SK-N-SH (cell line): ENCODE measurements at regions not wholly inside any gene's neighbourhood (a gene's known extent, or its start where the extent isn't known, plus 50 kb on each side); places are given as distances from the start of the nearest gene placed in this dataset.

Experiments used
- CTCF ChIA-PET: fragments of 300-600, 350-600 bp; formaldehyde crosslinking; extraction: SDS; loops from one replicate; lab custom pipeline; 2021; lab: Yijun Ruan, JAX
- POLR2A ChIA-PET: fragments of 350-600 bp; sonication (Branson Sonifier 250); formaldehyde crosslinking; extraction: SDS; loops from one replicate; lab custom pipeline; 2020; ENCODE audit warnings: antibody characterized with exemption, inconsistent platforms; lab: Yijun Ruan, JAX
- DNase-seq: peaks from one replicate; pipeline ENCODE4 v3.0.0; 2012
- H2AFZ ChIP-seq: fragments of 200-600 bp; sonication (generic); 2 replicates; pipeline ENCODE4 v1.8.1; 2016; ENCODE audit warnings: antibody characterized with exemption, mild to moderate bottlenecking, low read depth
- H3F3A ChIP-seq: fragments of 200-600 bp; sonication (generic); replicated peaks from 2 replicates; pipeline ENCODE3; 2016; ENCODE audit warnings: antibody characterized with exemption, mild to moderate bottlenecking; ENCODE audit not compliant: insufficient read depth
- H3K27ac ChIP-seq, 2 experiments: fragments of 200-500 bp in 1 of 2; fragments of 200-600 bp in 1 of 2; sonication (Bioruptor generic) in 1 of 2; sonication (generic), shearing (Covaris generic) in 1 of 2; 2 replicates each; pipeline versions ENCODE4 v1.5.1 to v1.6.1; 2014 to 2016; ENCODE audit warnings: low read depth in 2 of 2, inconsistent platforms in 1 of 2, low read length in 1 of 2, mild to moderate bottlenecking in 1 of 2, mixed read lengths in 1 of 2
- H3K27me3 ChIP-seq: fragments of 200-600 bp; sonication (generic), shearing (Covaris generic); 2 replicates; pipeline ENCODE4 v1.6.1; 2016; ENCODE audit warnings: mixed run types; ENCODE audit not compliant: insufficient read depth
- H3K36me3 ChIP-seq, 2 experiments: fragments of 200-500 bp in 1 of 2; fragments of 200-600 bp in 1 of 2; sonication (Bioruptor generic) in 1 of 2; sonication (generic) in 1 of 2; replicated peaks in 1 of 2; 2 replicates each; pipeline versions ENCODE3 to v1.5.1; 2014 to 2016; ENCODE audit warnings: low read length in 1 of 2, mild to moderate bottlenecking in 1 of 2; ENCODE audit not compliant: insufficient read depth in 2 of 2, control insufficient read depth in 1 of 2
- H3K4me1 ChIP-seq, 2 experiments: fragments of 200-500 bp in 1 of 2; fragments of 200-600 bp in 1 of 2; sonication (Bioruptor generic) in 1 of 2; sonication (generic), shearing (Covaris generic) in 1 of 2; 2 replicates each; pipeline versions ENCODE4 v1.5.1 to v1.6.1; 2014 to 2016; ENCODE audit warnings: low read depth in 1 of 2, low read length in 1 of 2, mixed run types in 1 of 2; ENCODE audit not compliant: insufficient read depth in 2 of 2, control insufficient read depth in 1 of 2
- H3K4me2 ChIP-seq: fragments of 200-600 bp; sonication (generic), shearing (Covaris generic); 2 replicates; pipeline ENCODE4 v1.6.1; 2017; ENCODE audit warnings: mixed run types
- H3K4me3 ChIP-seq, 2 experiments: fragments of 200-500 bp in 1 of 2; fragments of 200-600 bp in 1 of 2; sonication (Bioruptor generic) in 1 of 2; sonication (generic), shearing (Covaris generic) in 1 of 2; 2 replicates each; pipeline versions ENCODE4 v1.5.1 to v1.8.1; 2014 to 2016; ENCODE audit warnings: low read depth in 2 of 2, inconsistent platforms in 1 of 2, low read length in 1 of 2, mild to moderate bottlenecking in 1 of 2, mixed read lengths in 1 of 2, moderate library complexity in 1 of 2
- H3K79me2 ChIP-seq: fragments of 200-600 bp; sonication (generic); 2 replicates; pipeline ENCODE4 v1.8.1; 2017; ENCODE audit warnings: mild to moderate bottlenecking; ENCODE audit not compliant: insufficient read depth
- H3K9ac ChIP-seq: fragments of 200-600 bp; sonication (generic); 2 replicates; pipeline ENCODE4 v1.6.1; 2017; ENCODE audit warnings: mixed run types
- H3K9me2 ChIP-seq: fragments of 200-600 bp; sonication (generic); 2 replicates; pipeline ENCODE4 v1.6.1; 2017; ENCODE audit warnings: mixed run types
- H3K9me3 ChIP-seq: fragments of 200-600 bp; sonication (generic); 2 replicates; pipeline ENCODE4 v1.6.1; 2017; ENCODE audit warnings: mixed run types, mild to moderate bottlenecking, moderate library complexity
- H4K20me1 ChIP-seq: fragments of 200-600 bp; sonication (generic); 2 replicates; pipeline ENCODE4 v1.6.1; 2017; ENCODE audit warnings: mild to moderate bottlenecking, mixed run types; ENCODE audit not compliant: insufficient read depth
- CHD2 ChIP-seq: fragments of 150-350 bp; IDR thresholded peaks from 2 replicates; pipeline ENCODE4 v1.6.1; 2018; ENCODE audit warnings: low read length; ENCODE audit not compliant: partially characterized antibody
- CTCF ChIP-seq: fragments of 200-600 bp; sonication (generic); IDR thresholded peaks from 2 replicates; pipeline ENCODE4 v1.6.1; 2017; ENCODE audit warnings: antibody characterized with exemption, mild to moderate bottlenecking, moderate library complexity
- ELF1 ChIP-seq: IDR thresholded peaks from 2 replicates; pipeline ENCODE4 v1.4.0; 2012
- EP300 ChIP-seq, 2 experiments: IDR thresholded peaks; 2 replicates each; pipeline versions ENCODE4 v1.4.0 to v1.6.1; 2012; ENCODE audit warnings: borderline replicate concordance in 1 of 2, low read depth in 1 of 2, low read length in 1 of 2
- FOXJ3 ChIP-seq: sonication (generic); formaldehyde crosslinking; IDR thresholded peaks from 2 replicates; pipeline ENCODE4 v1.5.1; 2020; ENCODE audit warnings: mild to moderate bottlenecking, missing genetic modification reagents
- GABPA ChIP-seq: IDR thresholded peaks from 2 replicates; pipeline ENCODE4 v1.4.0; 2012; ENCODE audit warnings: low read depth, mild to moderate bottlenecking
- GATA2 ChIP-seq: sonication (generic); formaldehyde crosslinking; IDR thresholded peaks from 2 replicates; pipeline ENCODE4 v1.5.0; 2020; ENCODE audit warnings: mild to moderate bottlenecking, missing genetic modification reagents
- JUND ChIP-seq: IDR thresholded peaks from 2 replicates; pipeline ENCODE4 v1.4.0; 2012
- MAX ChIP-seq: IDR thresholded peaks from 2 replicates; pipeline ENCODE4 v1.4.0; 2012; ENCODE audit warnings: low read depth
- MEF2A ChIP-seq: IDR thresholded peaks from 2 replicates; pipeline ENCODE4 v1.4.0; 2012; ENCODE audit warnings: low read depth, borderline replicate concordance
- PBX3 ChIP-seq: IDR thresholded peaks from 2 replicates; pipeline ENCODE4; 2012
- RAD21 ChIP-seq: IDR thresholded peaks from 2 replicates; pipeline ENCODE4 v1.6.1; 2012; ENCODE audit warnings: mild to moderate bottlenecking, low read length
- RCOR1 ChIP-seq: fragments of 150-350 bp; IDR thresholded peaks from 2 replicates; pipeline ENCODE4 v1.6.1; 2017; ENCODE audit warnings: antibody characterized with exemption, low read length
- REST ChIP-seq: IDR thresholded peaks from 2 replicates; pipeline ENCODE4 v1.6.1; 2012; ENCODE audit warnings: mild to moderate bottlenecking, low read depth, low read length, moderate library complexity
- RFX5 ChIP-seq: IDR thresholded peaks from 2 replicates; pipeline ENCODE4 v1.6.1; 2012; ENCODE audit warnings: mild to moderate bottlenecking, improper control_type of control experiment, low read length
- TAF1 ChIP-seq: IDR thresholded peaks from 2 replicates; pipeline ENCODE4 v1.6.1; 2012; ENCODE audit warnings: low read depth, mild to moderate bottlenecking, low read length, moderate library complexity, borderline replicate concordance
- TCF12 ChIP-seq: IDR thresholded peaks from 2 replicates; pipeline ENCODE4 v1.4.0; 2012
- TEAD4 ChIP-seq: IDR thresholded peaks from 2 replicates; pipeline ENCODE4 v1.4.0; 2012; ENCODE audit warnings: mild to moderate bottlenecking, borderline replicate concordance; ENCODE audit not compliant: insufficient read depth
- USF1 ChIP-seq: IDR thresholded peaks from 2 replicates; pipeline ENCODE4 v1.4.0; 2012; ENCODE audit warnings: low read depth, borderline replicate concordance
- ZBTB33 ChIP-seq: IDR thresholded peaks from 2 replicates; pipeline ENCODE4 v1.4.0; 2012; ENCODE audit warnings: low read depth, borderline replicate concordance
- WGBS: methylation state at CpG from one replicate; pipeline ENCODE4 v1.1.6; 2017; ENCODE audit warnings: low lambda C conversion rate; 5-methylcytosine and 5-hydroxymethylcytosine counted together

GRCh38 chr3:59515966-59516365 is 466.1 kb upstream of the CFAP20DC start:
- no peak for DNase-seq
- no peaks in the 10 kb centered on the region for H3K4me1 ChIP-seq
- H3K36me3 ChIP-seq: no peaks in the 10 kb centered on the region
- WGBS: 64% methylated on average over 3 of the region's 3 CpGs
- no peaks in the 10 kb centered on the region for H3K9me3 ChIP-seq
- TF ChIP-seq ELF1: no peak
- no peak for TF ChIP-seq TAF1
- no peak for TF ChIP-seq GATA2 (CRISPR knock-in tag)
- TF ChIP-seq RAD21: no peak
- no peak for TF ChIP-seq ZBTB33
- no peak for TF ChIP-seq JUND
- TF ChIP-seq GABPA: no peak
- TF ChIP-seq PBX3: no peak
- TF ChIP-seq EP300 (IDR thresholded peaks at IDR 0.05; ENCODE audit: borderline replicate concordance in 1 of 2, low read depth in 1 of 2, low read length in 1 of 2): no peak
- TF ChIP-seq MEF2A: no peak
- no peak for TF ChIP-seq RFX5
- no peak for TF ChIP-seq USF1
- no peak for TF ChIP-seq CTCF
- TF ChIP-seq TCF12: no peak
- no peak for TF ChIP-seq CHD2
- no peak for TF ChIP-seq TEAD4
- no peak for TF ChIP-seq REST
- no peak for TF ChIP-seq MAX
- no peak for TF ChIP-seq RCOR1
- no peak for TF ChIP-seq FOXJ3 (CRISPR knock-in tag)
- no peaks in the 10 kb centered on the region for H3K79me2 ChIP-seq
- H3K9me2 ChIP-seq: no peaks in the 10 kb centered on the region
- H3K4me3 ChIP-seq: no peak overlapping the region
- no peak overlapping the region for H3K27ac ChIP-seq
- no peaks in the 10 kb centered on the region for H4K20me1 ChIP-seq
- H3K9ac ChIP-seq: no peak overlapping the region
- ChIA-PET POLR2A (no interaction called here), CTCF (no interaction called here)
- no peaks in the 10 kb centered on the region for H3K27me3 ChIP-seq
- H3F3A ChIP-seq: no peaks in the 10 kb centered on the region
- no peak overlapping the region for H3K4me2 ChIP-seq
- no peak overlapping the region for H2AFZ ChIP-seq
